Adipocyte (in vitro differentiated cells): ENCODE measurements at regions not wholly inside any gene's neighbourhood (a gene's known extent, or its start where the extent isn't known, plus 50 kb on each side); places are given as distances from the start of the nearest gene placed in this dataset.

Experiments
- DNase-seq: peaks from one replicate; pipeline ENCODE4 v3.0.0-alpha.2; 2015; ENCODE audit warnings: low read depth
- H3K27me3 ChIP-seq: replicated peaks from 2 replicates; pipeline ENCODE4 v1.7.0; 2013; ENCODE audit warnings: mild to moderate bottlenecking, low read length, moderate library complexity; ENCODE audit not compliant: control insufficient read depth, insufficient read depth
- H3K36me3 ChIP-seq: 2 replicates; pipeline ENCODE4 v1.7.0; 2013; ENCODE audit warnings: low read length, mild to moderate bottlenecking, moderate library complexity; ENCODE audit not compliant: control insufficient read depth, insufficient read depth, severe bottlenecking
- H3K4me1 ChIP-seq: 2 replicates; pipeline ENCODE4 v1.7.0; 2013; ENCODE audit warnings: mild to moderate bottlenecking, low read length, moderate library complexity; ENCODE audit not compliant: control insufficient read depth, insufficient read depth
- H3K4me3 ChIP-seq: 2 replicates; pipeline ENCODE4 v1.7.0; 2013; ENCODE audit warnings: mild to moderate bottlenecking, low read length, moderate library complexity
- H3K9ac ChIP-seq: 2 replicates; pipeline ENCODE4 v1.7.0; 2013; ENCODE audit warnings: mild to moderate bottlenecking, low read length, moderate library complexity
- H3K9me3 ChIP-seq: 2 replicates; pipeline ENCODE4 v1.7.0; 2013; ENCODE audit warnings: mild to moderate bottlenecking, low read length, moderate library complexity; ENCODE audit not compliant: control insufficient read depth

DNA sequence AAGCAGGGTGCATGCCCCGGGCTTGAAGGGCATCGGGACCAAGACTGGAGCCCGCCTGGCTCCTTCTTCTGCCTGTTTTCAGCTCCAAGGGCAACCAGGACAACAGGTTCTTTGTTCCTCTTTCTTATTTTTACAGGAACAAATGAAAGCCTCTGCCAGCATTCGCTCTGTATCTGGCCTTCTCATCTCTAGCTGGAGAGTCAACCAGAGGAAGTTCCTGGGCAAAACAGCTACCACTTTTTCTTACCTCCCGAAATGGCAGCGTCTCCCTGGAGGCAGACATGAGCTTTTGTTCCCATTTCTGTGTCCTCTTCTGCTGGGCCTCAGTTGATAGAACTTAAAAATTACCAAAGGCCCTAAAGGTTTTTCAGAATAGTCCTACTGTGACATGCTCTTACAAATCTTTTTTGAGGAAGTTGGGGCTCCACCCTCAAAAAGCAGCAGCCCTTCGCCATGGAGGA lies 74.1 kb upstream of the NAA20 start:
- Histone ChIP-seq H3K4me1 (peaks cover 21% of the 10 kb centered on the region), H3K36me3 (peaks cover 22% of the 10 kb centered on the region), H3K9ac (no peak overlapping the region), H3K9me3 (no peaks in the 10 kb centered on the region), H3K4me3 (no peak overlapping the region), H3K27me3 (no peaks in the 10 kb centered on the region)
- no peak for DNase-seq

DNA sequence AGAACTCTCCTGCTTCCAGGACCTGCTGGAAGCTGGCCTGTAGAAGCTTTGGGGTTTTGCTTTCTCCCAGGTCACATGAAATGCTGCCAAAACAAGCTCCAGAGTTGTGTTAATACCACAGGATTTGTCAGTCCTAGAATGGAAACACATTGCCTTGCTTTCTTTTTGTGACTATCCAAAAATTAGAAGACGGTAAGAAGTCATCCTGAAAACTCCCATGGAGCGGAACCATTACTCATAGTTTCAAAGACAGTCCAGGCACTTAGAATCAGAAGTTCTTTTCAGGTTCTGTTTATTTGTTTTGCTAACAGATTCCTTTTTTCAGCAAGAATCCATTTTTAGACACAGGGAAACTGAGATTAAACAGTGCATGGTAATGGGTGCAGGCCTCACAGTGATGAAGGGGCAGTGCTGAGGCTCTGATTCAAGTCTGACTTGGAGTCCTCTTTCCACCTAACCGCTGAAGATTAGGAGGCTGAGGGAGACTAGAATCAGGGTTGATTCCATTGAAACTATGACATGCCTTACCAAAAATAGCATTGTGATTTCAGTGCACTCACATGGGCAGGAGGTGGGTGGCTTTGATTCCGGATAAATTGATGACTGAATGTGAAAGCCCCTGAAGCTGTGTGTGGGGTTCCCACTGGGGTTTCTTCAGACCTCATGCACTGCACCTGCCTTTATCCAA lies 72.2 kb upstream of the NAA20 start:
- no peaks in the 10 kb centered on the region for H3K27me3 ChIP-seq
- DNase-seq: peak; percentile 64
- H3K9me3 ChIP-seq: no peaks in the 10 kb centered on the region
- H3K4me3 ChIP-seq: no peak overlapping the region
- H3K9ac ChIP-seq: no peak overlapping the region
- H3K4me1 ChIP-seq: peaks cover 21% of the 10 kb centered on the region
- peaks cover 24% of the 10 kb centered on the region for H3K36me3 ChIP-seq

DNA sequence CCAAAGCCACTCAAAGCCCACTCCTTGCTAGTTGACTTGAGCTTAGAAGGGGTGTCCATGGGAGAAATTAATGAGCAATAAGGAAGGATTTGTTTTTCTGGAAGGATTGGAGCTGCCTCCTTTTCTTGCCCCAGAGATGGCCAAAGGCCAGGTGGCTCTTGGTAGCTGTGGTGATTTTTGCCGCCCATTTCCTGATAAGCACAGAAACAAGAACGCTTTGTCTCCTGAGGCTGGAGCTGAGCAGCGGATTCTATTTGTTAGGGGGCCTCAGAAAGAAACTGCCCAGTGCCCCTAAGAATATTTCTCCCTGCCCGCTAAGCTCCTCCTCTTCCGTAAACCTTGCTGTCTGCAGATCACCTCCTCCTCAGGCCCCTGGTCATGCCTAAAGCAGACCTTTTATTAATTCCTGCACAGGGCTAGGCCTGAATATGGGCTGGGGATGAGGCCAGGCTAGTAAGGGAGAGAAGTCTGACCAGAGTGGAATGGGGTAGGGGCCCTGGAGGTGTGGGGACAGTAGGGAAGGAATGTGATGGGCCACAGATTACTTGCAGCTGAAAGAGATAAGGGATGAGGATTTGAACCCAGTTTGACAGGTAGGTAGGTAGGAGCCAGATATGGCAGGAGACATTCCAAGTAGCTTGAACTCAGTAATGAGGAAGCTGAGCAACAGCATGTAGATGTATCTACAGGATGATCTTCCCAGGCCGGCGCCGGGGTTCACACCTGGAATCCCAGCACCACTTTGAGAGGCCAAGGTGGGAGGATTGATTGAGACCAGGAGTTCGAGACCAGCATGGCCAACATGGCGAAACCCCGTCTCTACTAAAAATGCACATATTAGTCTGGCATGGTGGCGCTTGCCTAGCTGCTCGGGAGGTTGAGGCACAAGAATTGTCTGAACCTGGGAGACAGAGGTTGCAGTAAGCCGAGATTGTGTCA lies 71.2 kb upstream of the NAA20 start:
- peaks cover 16% of the 10 kb centered on the region for H3K36me3 ChIP-seq
- no peaks in the 10 kb centered on the region for H3K9me3 ChIP-seq
- H3K9ac ChIP-seq: no peak overlapping the region
- H3K4me1 ChIP-seq: peaks cover 16% of the 10 kb centered on the region
- H3K4me3 ChIP-seq: no peak overlapping the region
- H3K27me3 ChIP-seq: no peaks in the 10 kb centered on the region
- no peak for DNase-seq

DNA sequence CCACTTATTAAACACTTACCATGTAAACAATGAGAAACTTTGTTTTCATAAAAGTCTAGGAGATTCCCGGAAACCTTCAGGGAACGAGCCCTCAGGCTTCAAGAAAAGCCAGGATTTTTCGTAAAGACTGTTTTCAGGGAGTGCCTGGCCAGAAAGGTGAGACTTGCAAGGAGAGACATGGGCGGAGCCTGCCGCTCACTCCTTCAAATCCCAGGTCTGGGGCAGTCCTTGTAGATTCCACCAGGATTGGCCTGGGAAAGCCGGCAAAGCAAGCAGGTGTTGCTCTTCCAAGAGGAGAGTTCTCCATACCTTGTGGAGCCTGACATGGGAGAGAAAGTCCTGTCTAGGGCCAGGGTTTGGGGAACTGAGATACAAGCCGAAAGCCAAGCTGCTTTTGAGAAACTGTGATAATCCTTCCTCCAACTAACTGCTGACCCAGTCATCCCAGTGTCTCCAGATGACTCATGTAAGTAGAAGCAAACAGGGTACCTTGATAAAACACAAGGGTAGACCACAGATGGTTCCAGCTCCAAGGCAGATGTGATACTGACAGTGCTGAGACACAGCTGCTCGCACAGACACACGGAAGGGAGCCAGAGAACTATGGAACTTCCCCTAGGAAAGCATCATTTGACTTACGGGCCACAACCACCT lies 69.4 kb upstream of the NAA20 start:
- Histone ChIP-seq H3K4me3 (no peak overlapping the region), H3K4me1 (peaks cover 12% of the 10 kb centered on the region), H3K9me3 (no peaks in the 10 kb centered on the region), H3K27me3 (no peaks in the 10 kb centered on the region), H3K36me3 (peaks cover 7% of the 10 kb centered on the region), H3K9ac (no peak overlapping the region)
- no peak for DNase-seq

- no peak for DNase-seq
- Histone ChIP-seq H3K27me3 (no peaks in the 10 kb centered on the region), H3K9me3 (no peaks in the 10 kb centered on the region), H3K4me3 (no peak overlapping the region), H3K36me3 (peaks cover 7% of the 10 kb centered on the region), H3K4me1 (peaks cover 12% of the 10 kb centered on the region), H3K9ac (no peak overlapping the region)
Measured at GRCh38 chr20:19949195-19949867, 67.8 kb upstream of the NAA20 start.

GRCh38 chr20:19950042-19950441 lies 67.1 kb upstream of the NAA20 start:
- no peaks in the 10 kb centered on the region for H3K9me3 ChIP-seq
- H3K9ac ChIP-seq: no peak overlapping the region
- H3K4me1 ChIP-seq: peaks cover 6% of the 10 kb centered on the region
- H3K27me3 ChIP-seq: no peaks in the 10 kb centered on the region
- no peak overlapping the region for H3K4me3 ChIP-seq
- DNase-seq: no peak
- peaks cover 7% of the 10 kb centered on the region for H3K36me3 ChIP-seq

GRCh38 chr20:19952392-19952791 lies 64.8 kb upstream of the NAA20 start:
- DNase-seq: no peak

GRCh38 chr20:19953606-19954005 lies 63.6 kb upstream of the NAA20 start:
- H3K27me3 ChIP-seq: no peaks in the 10 kb centered on the region
- no peak for DNase-seq
- no peaks in the 10 kb centered on the region for H3K4me1 ChIP-seq
- H3K9me3 ChIP-seq: no peaks in the 10 kb centered on the region
- no peak overlapping the region for H3K9ac ChIP-seq
- H3K4me3 ChIP-seq: no peak overlapping the region
- H3K36me3 ChIP-seq: peaks cover 11% of the 10 kb centered on the region

More at GRCh38 chr20:19952392-19952791, 64.8 kb upstream of the NAA20 start:
- no peak overlapping the region for H3K4me3 ChIP-seq
- no peaks in the 10 kb centered on the region for H3K4me1 ChIP-seq
- peaks cover 7% of the 10 kb centered on the region for H3K36me3 ChIP-seq
- no peak overlapping the region for H3K9ac ChIP-seq
- H3K27me3 ChIP-seq: no peaks in the 10 kb centered on the region
- no peaks in the 10 kb centered on the region for H3K9me3 ChIP-seq

DNA sequence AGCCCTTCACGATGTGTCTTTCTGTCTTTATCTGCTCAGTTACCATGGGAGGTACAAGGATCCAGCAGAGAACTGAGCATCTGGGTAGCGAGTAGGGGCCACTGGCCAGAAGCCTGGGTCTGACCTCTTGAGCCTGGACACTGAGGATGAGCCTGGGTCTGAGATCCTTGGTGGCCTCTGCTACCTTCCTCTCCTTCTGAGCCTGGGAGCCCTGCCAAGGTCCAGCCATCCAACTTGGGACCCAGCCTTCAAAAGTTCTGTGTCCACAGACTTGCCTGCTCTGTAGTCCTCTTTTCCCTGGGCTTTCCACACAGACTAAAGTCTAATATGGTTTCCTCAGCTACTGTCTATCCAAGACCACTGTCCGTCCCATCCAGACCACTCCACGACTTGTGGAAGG lies 60.2 kb upstream of the NAA20 start:
- no peak for DNase-seq
- H3K9ac ChIP-seq: no peak overlapping the region
- no peaks in the 10 kb centered on the region for H3K4me1 ChIP-seq
- no peaks in the 10 kb centered on the region for H3K27me3 ChIP-seq
- H3K36me3 ChIP-seq: peaks cover 41% of the 10 kb centered on the region
- no peak overlapping the region for H3K4me3 ChIP-seq
- no peaks in the 10 kb centered on the region for H3K9me3 ChIP-seq

DNA sequence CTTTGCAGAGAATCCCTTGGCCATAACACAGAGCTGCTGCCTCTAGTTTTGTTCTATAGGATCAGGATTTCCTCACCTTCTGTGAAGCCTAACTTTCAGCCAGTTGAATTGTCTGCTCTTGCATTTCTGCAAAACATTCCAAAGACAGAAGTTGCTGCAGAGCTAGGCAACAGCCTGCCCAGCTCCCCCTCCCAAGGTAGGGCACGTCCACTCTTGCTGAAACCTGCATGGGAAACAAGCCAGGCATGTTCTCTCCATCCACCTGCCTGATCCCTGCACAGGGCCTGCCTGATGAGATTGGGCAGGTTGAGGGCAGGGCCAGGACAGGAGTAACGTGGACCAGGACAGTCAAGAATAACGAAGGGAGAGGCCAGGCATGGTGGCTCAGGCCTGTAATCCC lies 58.9 kb upstream of the NAA20 start:
- H3K9ac ChIP-seq: no peak overlapping the region
- no peaks in the 10 kb centered on the region for H3K9me3 ChIP-seq
- no peaks in the 10 kb centered on the region for H3K4me1 ChIP-seq
- DNase-seq: no peak
- H3K36me3 ChIP-seq: peaks cover 45% of the 10 kb centered on the region
- no peaks in the 10 kb centered on the region for H3K27me3 ChIP-seq
- H3K4me3 ChIP-seq: no peak overlapping the region

- H3K4me1 ChIP-seq: peaks cover 2% of the 10 kb centered on the region
- no peak overlapping the region for H3K4me3 ChIP-seq
- no peak for DNase-seq
- no peaks in the 10 kb centered on the region for H3K27me3 ChIP-seq
- no peaks in the 10 kb centered on the region for H3K9me3 ChIP-seq
- H3K9ac ChIP-seq: no peak overlapping the region
- H3K36me3 ChIP-seq: peaks cover 45% of the 10 kb centered on the region
Measured at GRCh38 chr20:19958928-19959327, 58.2 kb upstream of the NAA20 start.
